Uterus (tissue), 3 donors: ENCODE measurements at regions not wholly inside any gene's neighbourhood (a gene's known extent, or its start where the extent isn't known, plus 50 kb on each side); places are given as distances from the start of the nearest gene placed in this dataset.

Source experiments
- DNase-seq, 2 donors: peaks; one replicate each; pipeline ENCODE4 v3.0.0-alpha.2; 2019 to 2020
- H3K27ac ChIP-seq, 2 donors: fragments of 200-600 bp; sonication (generic); 1 replicate in 1 of 2; 2 replicates in 1 of 2; pipeline ENCODE4 v1.5.1; 2016 to 2018
- H3K27me3 ChIP-seq, 2 donors: fragments of 200-600 bp; sonication (generic); one replicate each; pipeline ENCODE4 v1.5.1; 2018 to 2019; ENCODE audit warnings: control low read depth in 1 of 2
- H3K36me3 ChIP-seq, 2 donors: fragments of 200-600 bp; sonication (generic); one replicate each; pipeline ENCODE4 v1.5.1; 2019; ENCODE audit warnings: control low read depth in 1 of 2
- H3K4me1 ChIP-seq, 2 donors: fragments of 200-600 bp; sonication (generic); one replicate each; pipeline ENCODE4 v1.5.1; 2018 to 2019; ENCODE audit warnings: control low read depth in 1 of 2
- H3K4me3 ChIP-seq, 2 donors: fragments of 200-600 bp; sonication (generic); 1 replicate in 1 of 2; 2 replicates in 1 of 2; pipeline ENCODE4 v1.5.1; 2018 to 2019; ENCODE audit warnings: mild to moderate bottlenecking in 1 of 2
- H3K9me3 ChIP-seq, 2 donors: fragments of 200-600 bp; sonication (generic); one replicate each; pipeline ENCODE4 v1.5.1; 2019; ENCODE audit warnings: control low read depth in 1 of 2
- POLR2A ChIP-seq, 2 donors: fragments of 450-650 bp; IDR thresholded peaks; one replicate each; pipeline ENCODE4 v1.6.1; 2016; ENCODE audit warnings: antibody characterized with exemption in 2 of 2, mild to moderate bottlenecking in 1 of 2, moderate library complexity in 1 of 2
- intact Hi-C: fragments of 100-400 bp; cut with DNase I; formaldehyde crosslinking; loops from one replicate; pipeline ENCODE4 v1.15.1; 2023; ENCODE audit warnings: low total_unique reads
- TF ChIP-seq, protein P1 (sequence below), 4 experiments: fragments of 200-600 bp in 2 of 4; fragments of 450-650 bp in 2 of 4; sonication (generic) in 2 of 4; IDR thresholded peaks; one replicate each; pipeline ENCODE4 v1.5.1; 2016 to 2019; ENCODE audit warnings: antibody characterized with exemption in 4 of 4, mild to moderate bottlenecking in 2 of 4, moderate library complexity in 1 of 4
- donor health status: DM: yes; HTN: yes; CAD: no.

DNA sequence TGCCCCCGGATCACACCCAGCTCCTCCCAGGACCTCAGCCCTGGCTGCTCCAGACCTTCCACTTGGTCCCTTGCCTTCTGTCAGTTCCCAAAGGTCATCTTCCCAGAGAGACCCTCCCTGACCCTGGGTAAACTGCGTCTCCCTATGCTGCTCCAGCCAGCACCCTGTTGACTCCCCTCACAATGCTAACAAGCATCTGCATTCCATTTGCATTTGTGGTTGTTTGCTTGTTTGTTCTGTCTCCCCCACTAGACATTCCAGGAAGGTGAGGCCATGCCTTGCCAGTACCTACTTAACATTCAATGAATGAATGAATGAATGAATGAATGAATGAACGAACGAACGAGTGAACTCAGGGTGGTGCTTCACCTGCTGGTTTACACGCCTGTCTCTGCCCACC lies 171.2 kb downstream of the WSCD1 start:
- Histone ChIP-seq H3K4me3 (no peak overlapping the region), H3K4me1 (no peaks in the 10 kb centered on the region), H3K36me3 (no peaks in the 10 kb centered on the region), H3K9me3 (no peaks in the 10 kb centered on the region), H3K27ac (no peak overlapping the region), H3K27me3 (no peaks in the 10 kb centered on the region)
- no peak for DNase-seq
- intact Hi-C loops, result no loop called here
- no peak for TF ChIP-seq POLR2A (IDR thresholded peaks at IDR 0.05)

- Histone ChIP-seq H3K36me3 (no peaks in the 10 kb centered on the region), H3K9me3 (no peaks in the 10 kb centered on the region), H3K4me3 (no peak overlapping the region), H3K4me1 (no peaks in the 10 kb centered on the region), H3K27ac (no peak overlapping the region), H3K27me3 (no peaks in the 10 kb centered on the region)
- intact Hi-C loops, result no loop called here
- DNase-seq, result no peak
- TF ChIP-seq POLR2A (IDR thresholded peaks at IDR 0.05), result no peak
- TF ChIP-seq, protein P1, sequence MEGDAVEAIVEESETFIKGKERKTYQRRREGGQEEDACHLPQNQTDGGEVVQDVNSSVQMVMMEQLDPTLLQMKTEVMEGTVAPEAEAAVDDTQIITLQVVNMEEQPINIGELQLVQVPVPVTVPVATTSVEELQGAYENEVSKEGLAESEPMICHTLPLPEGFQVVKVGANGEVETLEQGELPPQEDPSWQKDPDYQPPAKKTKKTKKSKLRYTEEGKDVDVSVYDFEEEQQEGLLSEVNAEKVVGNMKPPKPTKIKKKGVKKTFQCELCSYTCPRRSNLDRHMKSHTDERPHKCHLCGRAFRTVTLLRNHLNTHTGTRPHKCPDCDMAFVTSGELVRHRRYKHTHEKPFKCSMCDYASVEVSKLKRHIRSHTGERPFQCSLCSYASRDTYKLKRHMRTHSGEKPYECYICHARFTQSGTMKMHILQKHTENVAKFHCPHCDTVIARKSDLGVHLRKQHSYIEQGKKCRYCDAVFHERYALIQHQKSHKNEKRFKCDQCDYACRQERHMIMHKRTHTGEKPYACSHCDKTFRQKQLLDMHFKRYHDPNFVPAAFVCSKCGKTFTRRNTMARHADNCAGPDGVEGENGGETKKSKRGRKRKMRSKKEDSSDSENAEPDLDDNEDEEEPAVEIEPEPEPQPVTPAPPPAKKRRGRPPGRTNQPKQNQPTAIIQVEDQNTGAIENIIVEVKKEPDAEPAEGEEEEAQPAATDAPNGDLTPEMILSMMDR (IDR thresholded peaks at IDR 0.05), result no peak
These were observed 170.4 kb downstream of the WSCD1 start for GRCh38 chr17:6240601-6241000.

GRCh38 chr17:6240001-6240400 lies 169.8 kb downstream of the WSCD1 start:
- no peaks in the 10 kb centered on the region for H3K4me1 ChIP-seq
- TF ChIP-seq, protein P1 (IDR thresholded peaks at IDR 0.05), result no peak
- no peak for TF ChIP-seq POLR2A (IDR thresholded peaks at IDR 0.05)
- no peaks in the 10 kb centered on the region for H3K9me3 ChIP-seq
- H3K27me3 ChIP-seq, result no peaks in the 10 kb centered on the region
- intact Hi-C loops, result no loop called here
- no peak overlapping the region for H3K4me3 ChIP-seq
- H3K36me3 ChIP-seq, result no peaks in the 10 kb centered on the region
- DNase-seq, result no peak
- H3K27ac ChIP-seq, result no peak overlapping the region

DNA sequence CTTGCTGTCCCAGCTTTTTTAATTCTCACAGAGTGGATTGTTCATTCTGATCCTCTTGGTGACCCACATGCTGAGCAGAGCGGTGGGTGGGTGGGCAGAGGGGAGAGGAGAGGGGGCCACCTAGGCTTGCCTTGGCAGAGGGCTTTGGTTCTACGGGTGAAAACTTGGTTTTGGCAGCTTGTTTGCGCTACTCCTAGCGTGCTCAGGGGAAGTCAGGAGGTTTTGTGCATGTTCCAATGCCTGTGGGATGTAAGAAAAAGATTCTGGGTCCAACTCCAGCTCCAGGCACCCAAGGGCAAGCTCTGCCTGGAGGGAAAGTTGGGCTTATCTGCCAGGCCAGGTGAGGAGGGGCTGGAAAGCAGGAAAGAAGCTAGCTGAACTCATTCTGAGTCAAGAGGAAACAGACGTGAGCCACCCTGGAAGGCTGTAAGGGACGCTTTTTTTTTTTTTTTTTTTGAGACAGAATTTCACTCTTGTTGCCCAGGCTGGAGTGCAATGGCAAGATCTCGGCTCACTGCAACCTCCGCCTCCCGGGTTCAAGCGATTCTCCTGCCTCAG lies 169.1 kb downstream of the WSCD1 start:
- no peaks in the 10 kb centered on the region for H3K36me3 ChIP-seq
- TF ChIP-seq POLR2A (IDR thresholded peaks at IDR 0.05), result no peak
- TF ChIP-seq, protein P1 (IDR thresholded peaks at IDR 0.05), result no peak
- no peak for DNase-seq
- no peaks in the 10 kb centered on the region for H3K4me1 ChIP-seq
- no peak overlapping the region for H3K27ac ChIP-seq
- H3K27me3 ChIP-seq, result no peaks in the 10 kb centered on the region
- H3K9me3 ChIP-seq, result no peaks in the 10 kb centered on the region
- intact Hi-C loops, result no loop called here
- no peak overlapping the region for H3K4me3 ChIP-seq

DNA sequence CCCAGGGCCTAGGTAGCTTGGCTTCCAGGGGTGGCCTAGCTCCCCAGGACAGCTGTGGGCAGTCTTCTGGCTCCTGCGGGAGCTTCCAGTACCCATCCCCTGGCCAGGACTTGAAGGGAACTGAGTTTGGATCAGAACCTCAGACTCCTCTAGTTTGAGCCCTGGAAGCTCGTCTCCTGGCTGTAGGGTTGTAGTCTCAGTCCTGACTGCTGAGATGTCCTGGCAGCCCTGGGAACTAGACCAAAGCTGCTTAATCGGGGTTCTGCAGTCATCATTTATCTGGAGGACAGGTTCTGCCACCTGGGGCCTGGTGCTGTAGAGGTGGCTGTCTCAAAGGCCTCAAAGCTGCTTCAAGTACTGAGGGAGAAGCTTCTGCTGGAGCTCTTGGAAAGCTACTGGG lies 163.7 kb downstream of the WSCD1 start:
- no peaks in the 10 kb centered on the region for H3K36me3 ChIP-seq
- DNase-seq, result no peak
- H3K27me3 ChIP-seq, result no peaks in the 10 kb centered on the region
- H3K4me3 ChIP-seq, result no peak overlapping the region
- H3K4me1 ChIP-seq, result no peaks in the 10 kb centered on the region
- no peak for TF ChIP-seq POLR2A (IDR thresholded peaks at IDR 0.05)
- TF ChIP-seq, protein P1 (IDR thresholded peaks at IDR 0.05), result no peak
- no peaks in the 10 kb centered on the region for H3K9me3 ChIP-seq
- no peak overlapping the region for H3K27ac ChIP-seq
- intact Hi-C loops, result no loop called here

- no peak for DNase-seq
- no peak overlapping the region for H3K4me3 ChIP-seq
- intact Hi-C loops, result no loop called here
- no peaks in the 10 kb centered on the region for H3K9me3 ChIP-seq
- no peak overlapping the region for H3K27ac ChIP-seq
- no peaks in the 10 kb centered on the region for H3K27me3 ChIP-seq
- no peaks in the 10 kb centered on the region for H3K36me3 ChIP-seq
- TF ChIP-seq, protein P1 (IDR thresholded peaks at IDR 0.05), result no peak
- TF ChIP-seq POLR2A (IDR thresholded peaks at IDR 0.05), result no peak
- H3K4me1 ChIP-seq, result no peaks in the 10 kb centered on the region
These were observed 163.2 kb downstream of the WSCD1 start for GRCh38 chr17:6233339-6233738.
